Lower lobe of right lung (tissue), 2 donors: ENCODE measurements at regions not wholly inside any gene's neighbourhood (a gene's known extent, or its start where the extent isn't known, plus 50 kb on each side); places are given as distances from the start of the nearest gene placed in this dataset.

ENCODE experiments used
- ATAC-seq, 2 donors: fragments of 200-7000 bp; cut with Tn5 transposase; one replicate each; pipeline ENCODE4 v1.9.1; 2020 to 2022; ENCODE audit warnings: mild to moderate bottlenecking in 2 of 2, moderate library complexity in 2 of 2
- DNase-seq: peaks from one replicate; pipeline ENCODE4 v3.0.0-alpha.2; 2020
- H3K27ac ChIP-seq: fragments of 200-600 bp; one replicate; pipeline ENCODE4 v1.8.0; 2022
- H3K27me3 ChIP-seq: fragments of 200-600 bp; one replicate; pipeline ENCODE4 v1.8.0; 2022; ENCODE audit warnings: low read depth
- H3K36me3 ChIP-seq: fragments of 200-600 bp; one replicate; pipeline ENCODE4 v1.8.0; 2022; ENCODE audit warnings: mild to moderate bottlenecking
- H3K4me1 ChIP-seq: fragments of 200-600 bp; one replicate; pipeline ENCODE4 v1.8.0; 2022
- H3K4me3 ChIP-seq: fragments of 200-600 bp; one replicate; pipeline ENCODE4 v1.8.0; 2022; ENCODE audit warnings: mild to moderate bottlenecking
- H3K9me3 ChIP-seq: fragments of 200-600 bp; one replicate; pipeline ENCODE4 v1.8.0; 2022
- intact Hi-C: fragments of 100-400 bp; cut with DNase I; formaldehyde crosslinking; loops from one replicate; pipeline ENCODE4 v1.11.0; 2022
- TF ChIP-seq, protein P1 (sequence below): fragments of 200-600 bp; IDR thresholded peaks from one replicate; pipeline ENCODE4 v1.8.0; 2022; ENCODE audit warnings: antibody characterized with exemption, mild to moderate bottlenecking
- donor health status: DM: no; HTN: yes; CAD: no; lungs with severe emphysema.

GRCh38 chr1:239731082-239731748, 344.8 kb downstream of the CHRM3 start:
- H3K27me3 ChIP-seq = no peaks in the 10 kb centered on the region
- TF ChIP-seq, protein P1, sequence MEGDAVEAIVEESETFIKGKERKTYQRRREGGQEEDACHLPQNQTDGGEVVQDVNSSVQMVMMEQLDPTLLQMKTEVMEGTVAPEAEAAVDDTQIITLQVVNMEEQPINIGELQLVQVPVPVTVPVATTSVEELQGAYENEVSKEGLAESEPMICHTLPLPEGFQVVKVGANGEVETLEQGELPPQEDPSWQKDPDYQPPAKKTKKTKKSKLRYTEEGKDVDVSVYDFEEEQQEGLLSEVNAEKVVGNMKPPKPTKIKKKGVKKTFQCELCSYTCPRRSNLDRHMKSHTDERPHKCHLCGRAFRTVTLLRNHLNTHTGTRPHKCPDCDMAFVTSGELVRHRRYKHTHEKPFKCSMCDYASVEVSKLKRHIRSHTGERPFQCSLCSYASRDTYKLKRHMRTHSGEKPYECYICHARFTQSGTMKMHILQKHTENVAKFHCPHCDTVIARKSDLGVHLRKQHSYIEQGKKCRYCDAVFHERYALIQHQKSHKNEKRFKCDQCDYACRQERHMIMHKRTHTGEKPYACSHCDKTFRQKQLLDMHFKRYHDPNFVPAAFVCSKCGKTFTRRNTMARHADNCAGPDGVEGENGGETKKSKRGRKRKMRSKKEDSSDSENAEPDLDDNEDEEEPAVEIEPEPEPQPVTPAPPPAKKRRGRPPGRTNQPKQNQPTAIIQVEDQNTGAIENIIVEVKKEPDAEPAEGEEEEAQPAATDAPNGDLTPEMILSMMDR = no peak
- no peaks in the 10 kb centered on the region for H3K36me3 ChIP-seq
- intact Hi-C loops = no loop called here
- no peaks in the 10 kb centered on the region for H3K4me1 ChIP-seq
- H3K27ac ChIP-seq = no peak overlapping the region
- H3K9me3 ChIP-seq = no peaks in the 10 kb centered on the region
- DNase-seq = no peak
- ATAC-seq = no peak
- H3K4me3 ChIP-seq = no peak overlapping the region

GRCh38 chr1:239732770-239733169, 346.4 kb downstream of the CHRM3 start:
- H3K9me3 ChIP-seq = no peaks in the 10 kb centered on the region
- no peaks in the 10 kb centered on the region for H3K36me3 ChIP-seq
- intact Hi-C loops = no loop called here
- ATAC-seq (no peak), DNase-seq (no peak)
- TF ChIP-seq, protein P1 = no peak
- H3K27me3 ChIP-seq = no peaks in the 10 kb centered on the region
- no peak overlapping the region for H3K4me3 ChIP-seq
- H3K4me1 ChIP-seq = no peaks in the 10 kb centered on the region
- no peak overlapping the region for H3K27ac ChIP-seq

GRCh38 chr1:239733995-239734394, 347.6 kb downstream of the CHRM3 start:
- Histone ChIP-seq H3K9me3 (no peaks in the 10 kb centered on the region), H3K4me1 (no peaks in the 10 kb centered on the region), H3K27me3 (no peaks in the 10 kb centered on the region), H3K36me3 (no peaks in the 10 kb centered on the region), H3K4me3 (no peak overlapping the region), H3K27ac (no peak overlapping the region)
- TF ChIP-seq, protein P1 = no peak
- ATAC-seq (no peak), DNase-seq (no peak)
- intact Hi-C loops = no loop called here

DNA sequence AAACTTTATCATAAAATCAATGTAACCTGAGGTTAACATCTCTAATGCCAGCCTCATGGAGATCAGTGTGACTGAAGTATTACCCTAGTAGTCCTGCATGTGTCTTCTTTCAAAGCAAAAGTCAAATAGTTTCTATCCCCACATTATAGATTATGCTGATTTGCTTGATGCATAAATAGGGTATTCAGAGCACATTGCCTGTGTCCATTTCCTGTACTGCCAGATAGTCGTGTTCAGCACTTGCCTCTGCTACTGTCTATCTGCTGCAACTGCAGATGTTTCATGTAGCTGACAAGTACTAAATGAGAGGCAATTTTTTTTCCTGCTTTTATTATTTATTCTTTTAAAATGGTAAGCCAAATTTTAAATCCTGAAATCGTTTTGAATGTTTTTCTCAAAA, 348.7 kb downstream of the CHRM3 start:
- TF ChIP-seq, protein P1 = no peak
- Histone ChIP-seq H3K36me3 (no peaks in the 10 kb centered on the region), H3K9me3 (no peaks in the 10 kb centered on the region), H3K27me3 (no peaks in the 10 kb centered on the region), H3K4me1 (no peaks in the 10 kb centered on the region), H3K27ac (no peak overlapping the region), H3K4me3 (no peak overlapping the region)
- intact Hi-C loops = no loop called here
- ATAC-seq = no peak
- no peak for DNase-seq

DNA sequence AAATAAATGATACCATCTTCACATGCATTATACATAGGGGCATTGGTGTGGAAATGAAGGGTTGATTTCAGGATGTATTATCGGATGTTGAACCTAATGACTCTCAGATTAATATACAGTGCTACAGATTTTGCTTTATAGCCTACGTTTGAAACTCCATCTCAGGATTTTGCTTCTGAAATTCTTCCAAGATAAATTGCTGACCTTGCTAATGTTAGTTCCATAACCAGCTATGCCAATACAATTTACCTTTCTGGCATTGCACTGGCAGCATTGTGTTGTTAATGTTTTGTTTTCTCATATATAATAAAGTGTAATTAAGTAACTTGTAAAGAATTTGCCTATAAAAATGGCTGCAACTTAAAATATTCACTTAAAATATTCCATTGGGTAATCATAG, 350.1 kb downstream of the CHRM3 start:
- Histone ChIP-seq H3K27ac (no peak overlapping the region), H3K9me3 (no peaks in the 10 kb centered on the region), H3K4me1 (no peaks in the 10 kb centered on the region), H3K4me3 (no peak overlapping the region), H3K36me3 (no peaks in the 10 kb centered on the region), H3K27me3 (no peaks in the 10 kb centered on the region)
- intact Hi-C loops = no loop called here
- TF ChIP-seq, protein P1 = no peak
- ATAC-seq (no peak), DNase-seq (no peak)

- ATAC-seq (no peak), DNase-seq (no peak)
- no peaks in the 10 kb centered on the region for H3K4me1 ChIP-seq
- no peaks in the 10 kb centered on the region for H3K27me3 ChIP-seq
- no peaks in the 10 kb centered on the region for H3K9me3 ChIP-seq
- no peak overlapping the region for H3K27ac ChIP-seq
- intact Hi-C loops = no loop called here
- no peak overlapping the region for H3K4me3 ChIP-seq
- H3K36me3 ChIP-seq = no peaks in the 10 kb centered on the region
- TF ChIP-seq, protein P1 = no peak
Observed at GRCh38 chr1:239739375-239739774, 352.3 kb upstream of the FMN2 start.
